ENCODE measurements at regions not wholly inside any gene's neighbourhood (a gene's known extent, or its start where the extent isn't known, plus 50 kb on each side); places are given as distances from the start of the nearest gene placed in this dataset.

- no peaks in the 10 kb centered on the region for H3K4me1 ChIP-seq (ENCODE audit: low read length)
- no peak overlapping the region for H3K9ac ChIP-seq (ENCODE audit: low read length)
- no peak overlapping the region for H2AFZ ChIP-seq (ENCODE audit: low read length)
- DNase-seq = no peak
- H3K4me3 ChIP-seq (ENCODE audit: low read length) = no peak overlapping the region
- no peaks in the 10 kb centered on the region for H3K36me3 ChIP-seq (replicated peaks; ENCODE audit: insufficient read depth, low read length)
- H3K4me2 ChIP-seq (ENCODE audit: low read depth, low read length) = no peak overlapping the region
- H3F3A ChIP-seq (ENCODE audit: insufficient read depth, low read length) = no peaks in the 10 kb centered on the region
- H3K27me3 ChIP-seq (replicated peaks; ENCODE audit: insufficient read depth, low read length) = no peaks in the 10 kb centered on the region
- H3K9me2 ChIP-seq (replicated peaks; ENCODE audit: insufficient read depth, low read length) = no peaks in the 10 kb centered on the region
- no peaks in the 10 kb centered on the region for H4K20me1 ChIP-seq (ENCODE audit: insufficient read depth, low read length)
- H3K79me2 ChIP-seq (ENCODE audit: low read length) = no peaks in the 10 kb centered on the region
- TF ChIP-seq EZH2phosphoT487 (IDR thresholded peaks at IDR 0.05; ENCODE audit: low read length) (no peak), EZH2 (optimal IDR thresholded peaks at IDR 0.05; ENCODE audit: low read depth, low read length) (no peak), CTCF (IDR thresholded peaks at IDR 0.05; ENCODE audit: low read length) (no peak)
- H3K27ac ChIP-seq (ENCODE audit: low read length) = no peak overlapping the region
- no peaks in the 10 kb centered on the region for H3K9me3 ChIP-seq (replicated peaks; ENCODE audit: insufficient read depth, low read length)
Measured at GRCh38 chr13:64164435-64164834, 2748.8 kb upstream of the PCDH20 start.

DNA sequence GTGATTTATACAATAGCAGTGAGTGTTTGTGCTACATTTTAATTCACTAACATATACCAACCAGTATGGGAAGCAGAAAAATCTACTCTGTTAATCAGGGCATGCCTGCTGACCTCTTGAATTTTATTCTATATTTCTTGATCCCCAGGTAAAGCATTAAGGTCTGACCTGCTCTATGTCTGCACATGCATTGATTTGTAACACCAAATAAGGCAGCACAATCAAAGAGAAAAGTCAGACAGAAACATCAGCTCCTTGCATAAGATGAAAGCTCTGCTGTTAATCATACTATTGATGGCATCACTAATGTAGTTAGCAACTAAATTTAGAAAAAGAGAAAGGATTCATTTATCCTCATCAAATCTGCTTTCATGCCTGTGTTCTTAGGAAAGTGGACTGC lies 2744.8 kb upstream of the PCDH20 start:
- TF ChIP-seq CTCF (IDR thresholded peaks at IDR 0.05; ENCODE audit: low read length) = no peak
- TF ChIP-seq EZH2 (optimal IDR thresholded peaks at IDR 0.05; ENCODE audit: low read depth, low read length) = no peak
- TF ChIP-seq EZH2phosphoT487 (IDR thresholded peaks at IDR 0.05; ENCODE audit: low read length) = no peak
- no peaks in the 10 kb centered on the region for H3K36me3 ChIP-seq (replicated peaks; ENCODE audit: insufficient read depth, low read length)
- no peaks in the 10 kb centered on the region for H3F3A ChIP-seq (ENCODE audit: insufficient read depth, low read length)
- no peak overlapping the region for H3K4me3 ChIP-seq (ENCODE audit: low read length)
- no peak for DNase-seq
- no peaks in the 10 kb centered on the region for H4K20me1 ChIP-seq (ENCODE audit: insufficient read depth, low read length)
- H3K4me1 ChIP-seq (ENCODE audit: low read length) = no peaks in the 10 kb centered on the region
- no peaks in the 10 kb centered on the region for H3K9me3 ChIP-seq (replicated peaks; ENCODE audit: insufficient read depth, low read length)
- H3K79me2 ChIP-seq (ENCODE audit: low read length) = no peaks in the 10 kb centered on the region
- no peak overlapping the region for H3K9ac ChIP-seq (ENCODE audit: low read length)
- no peak overlapping the region for H3K27ac ChIP-seq (ENCODE audit: low read length)
- H3K9me2 ChIP-seq (replicated peaks; ENCODE audit: insufficient read depth, low read length) = no peaks in the 10 kb centered on the region
- no peak overlapping the region for H3K4me2 ChIP-seq (ENCODE audit: low read depth, low read length)
- H3K27me3 ChIP-seq (replicated peaks; ENCODE audit: insufficient read depth, low read length) = no peaks in the 10 kb centered on the region
- no peak overlapping the region for H2AFZ ChIP-seq (ENCODE audit: low read length)

- Histone ChIP-seq H2AFZ (ENCODE audit: low read length) (no peak overlapping the region), H3K4me1 (ENCODE audit: low read length) (no peaks in the 10 kb centered on the region), H3K79me2 (ENCODE audit: low read length) (no peaks in the 10 kb centered on the region), H3K27me3 (replicated peaks; ENCODE audit: insufficient read depth, low read length) (no peaks in the 10 kb centered on the region), H3K9ac (ENCODE audit: low read length) (no peak overlapping the region), H3K4me2 (ENCODE audit: low read depth, low read length) (no peak overlapping the region), H4K20me1 (ENCODE audit: insufficient read depth, low read length) (no peaks in the 10 kb centered on the region), H3K27ac (ENCODE audit: low read length) (no peak overlapping the region), H3K9me3 (replicated peaks; ENCODE audit: insufficient read depth, low read length) (no peaks in the 10 kb centered on the region), H3K36me3 (replicated peaks; ENCODE audit: insufficient read depth, low read length) (no peaks in the 10 kb centered on the region), H3F3A (ENCODE audit: insufficient read depth, low read length) (no peaks in the 10 kb centered on the region), H3K4me3 (ENCODE audit: low read length) (no peak overlapping the region), H3K9me2 (replicated peaks; ENCODE audit: insufficient read depth, low read length) (no peaks in the 10 kb centered on the region)
- no peak for DNase-seq
- TF ChIP-seq CTCF (IDR thresholded peaks at IDR 0.05; ENCODE audit: low read length) (no peak), EZH2 (optimal IDR thresholded peaks at IDR 0.05; ENCODE audit: low read depth, low read length) (no peak), EZH2phosphoT487 (IDR thresholded peaks at IDR 0.05; ENCODE audit: low read length) (no peak)
Measured at GRCh38 chr13:64158908-64159307, 2743.3 kb upstream of the PCDH20 start.

Data from MM.1S (cell line).